ENCODE measurements at regions not wholly inside any gene's neighbourhood (a gene's known extent, or its start where the extent isn't known, plus 50 kb on each side); places are given as distances from the start of the nearest gene placed in this dataset.
"Not testable (repeated sequence)": the region's sequence is repeated elsewhere in the genome, so short reads cannot be mapped to it uniquely, and the experiment has no call there.

DNA sequence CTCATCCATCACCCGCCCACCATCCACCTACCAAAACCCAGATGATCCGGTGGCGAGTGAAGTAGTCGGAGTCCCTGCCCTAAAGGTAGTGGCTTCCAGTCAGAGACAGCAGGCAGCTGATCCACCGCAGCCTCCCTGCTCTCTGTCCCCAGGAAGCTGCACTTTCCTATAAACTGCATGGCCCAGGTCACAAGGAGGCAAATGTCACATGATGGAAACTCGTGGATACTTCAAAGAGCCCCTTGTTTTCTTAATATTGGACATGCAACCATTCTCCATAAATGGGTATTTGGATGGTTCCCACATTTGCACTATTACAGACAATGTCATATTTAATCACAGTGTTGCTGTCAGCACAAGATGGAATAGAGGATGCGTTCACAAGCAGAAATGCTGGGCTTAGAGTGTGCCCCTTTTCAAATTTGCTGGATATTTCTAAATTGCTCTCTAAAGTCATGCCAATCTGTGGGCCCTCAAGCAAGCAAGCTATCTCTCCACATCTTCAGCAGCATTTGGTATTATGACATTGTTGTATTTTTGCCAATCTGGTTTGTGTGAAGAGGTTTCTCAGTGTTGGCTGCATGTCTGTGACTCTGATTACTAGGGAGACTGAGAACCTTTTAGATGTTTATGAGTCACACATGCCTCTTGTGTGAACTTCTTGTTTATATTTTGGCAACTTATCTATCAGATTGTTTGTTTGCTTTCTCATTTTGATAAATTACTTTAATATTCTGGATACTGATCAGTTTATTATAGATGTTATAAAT lies 822.0 kb downstream of the TNS3 start:
- DNase-seq (ENCODE audit: low spot score): no peak

DNA sequence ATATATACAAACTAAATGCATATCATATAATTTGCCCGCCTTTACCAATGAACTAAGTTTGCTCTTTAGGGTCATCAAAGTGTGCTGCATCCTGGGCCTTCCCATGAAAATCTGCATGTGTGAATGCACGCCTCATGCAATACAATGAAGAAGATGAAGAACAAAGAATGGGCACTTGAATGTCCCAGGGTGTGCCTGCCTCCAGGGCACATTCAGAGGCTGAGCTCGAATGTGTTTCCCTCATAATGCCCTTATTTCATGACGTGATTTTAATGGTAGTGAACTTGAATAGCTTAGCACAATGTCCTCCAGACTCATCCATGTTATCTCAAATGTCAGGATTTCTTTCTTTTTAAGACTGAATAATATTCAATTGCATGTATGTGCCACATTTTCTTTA lies 824.9 kb downstream of the TNS3 start:
- no peak for DNase-seq (ENCODE audit: low spot score)

DNA sequence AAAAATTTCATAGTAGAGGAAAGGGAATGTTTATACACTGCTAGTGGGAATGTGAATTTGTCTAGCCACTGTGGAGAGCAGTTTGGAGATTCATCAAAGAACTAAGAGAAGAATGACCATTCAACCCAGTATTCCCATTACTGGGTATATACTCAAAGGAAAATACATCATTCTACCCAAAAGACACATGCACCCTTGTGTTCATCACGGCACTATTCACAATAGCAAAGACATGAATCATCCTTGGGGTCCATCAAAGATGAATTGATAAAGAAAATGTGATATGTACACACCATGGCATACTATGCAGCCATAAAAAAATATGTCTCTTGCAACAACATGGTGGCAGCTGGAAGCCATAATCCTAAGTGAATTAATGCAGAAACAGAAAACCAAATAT lies 825.7 kb downstream of the TNS3 start:
- no peak for DNase-seq (ENCODE audit: low spot score)

DNA sequence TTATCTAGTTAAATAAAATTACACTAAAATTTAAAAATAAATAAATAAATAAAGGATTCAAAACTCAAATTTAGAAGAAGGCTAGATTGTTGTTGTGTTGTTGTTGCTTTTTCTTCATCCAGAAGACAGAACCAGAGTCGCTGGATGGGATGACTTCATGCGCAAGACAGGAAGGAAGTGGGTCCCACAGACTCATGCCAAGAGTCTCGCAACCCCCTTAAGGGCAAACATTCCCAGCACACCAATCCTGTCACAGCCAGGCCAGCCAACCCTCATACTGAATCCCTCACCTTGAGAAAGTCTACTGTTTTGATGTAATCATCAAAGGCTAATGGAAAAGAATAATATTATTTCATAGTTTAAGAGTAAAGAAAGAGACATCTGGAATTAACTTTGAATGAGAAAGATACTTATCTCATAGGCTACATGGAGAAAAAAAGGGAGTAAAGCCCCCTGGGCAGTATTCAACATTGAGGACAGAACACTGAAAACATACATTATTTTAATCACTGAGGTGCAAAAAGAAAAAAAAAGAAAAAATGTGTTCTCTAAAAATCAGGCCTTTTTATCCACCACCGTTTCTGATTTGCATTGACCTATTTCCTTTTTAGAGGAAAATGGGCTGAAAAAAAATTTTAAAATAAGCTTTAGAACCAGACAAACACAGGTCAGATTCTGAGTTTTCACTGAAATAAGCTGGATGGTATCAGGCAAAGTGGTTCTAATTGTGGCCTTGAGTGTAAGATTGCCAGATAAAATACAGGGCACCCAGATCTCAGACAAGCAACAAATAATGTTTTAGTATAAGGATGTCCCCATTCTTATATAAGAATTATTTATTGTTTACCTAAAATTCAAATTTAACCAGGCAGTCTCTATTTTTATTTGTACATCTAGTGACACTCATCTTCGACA lies 826.5 kb downstream of the TNS3 start:
- no peak for DNase-seq (ENCODE audit: low spot score)

DNA sequence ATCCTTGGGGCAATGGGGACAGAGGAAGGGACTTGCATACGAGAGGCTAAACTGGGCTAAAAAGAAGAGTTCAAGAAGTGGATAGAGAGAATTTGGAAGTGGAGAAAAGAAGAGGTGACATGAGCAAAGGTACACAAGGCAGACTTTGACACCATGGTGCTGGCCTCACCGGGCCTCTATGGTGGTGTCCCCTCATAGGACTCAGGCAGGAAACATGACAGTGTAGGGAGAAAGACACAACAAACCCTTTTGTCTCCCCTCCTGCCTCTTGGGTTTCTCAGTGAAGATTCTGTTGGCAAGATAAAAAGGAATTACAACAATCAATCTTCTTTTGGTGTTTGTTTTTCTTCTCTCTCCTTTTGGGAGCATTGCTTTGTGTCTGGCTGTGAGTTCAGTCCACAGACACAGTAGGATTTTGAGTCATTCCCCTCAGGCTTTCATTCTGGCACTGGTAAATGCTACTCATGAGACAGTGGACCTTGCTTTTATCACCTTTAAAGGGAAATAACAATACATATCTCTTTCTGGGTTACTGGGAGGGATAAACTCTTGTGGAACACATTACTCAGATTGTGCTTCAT lies 827.7 kb downstream of the TNS3 start:
- DNase-seq (ENCODE audit: low spot score): no peak

DNA sequence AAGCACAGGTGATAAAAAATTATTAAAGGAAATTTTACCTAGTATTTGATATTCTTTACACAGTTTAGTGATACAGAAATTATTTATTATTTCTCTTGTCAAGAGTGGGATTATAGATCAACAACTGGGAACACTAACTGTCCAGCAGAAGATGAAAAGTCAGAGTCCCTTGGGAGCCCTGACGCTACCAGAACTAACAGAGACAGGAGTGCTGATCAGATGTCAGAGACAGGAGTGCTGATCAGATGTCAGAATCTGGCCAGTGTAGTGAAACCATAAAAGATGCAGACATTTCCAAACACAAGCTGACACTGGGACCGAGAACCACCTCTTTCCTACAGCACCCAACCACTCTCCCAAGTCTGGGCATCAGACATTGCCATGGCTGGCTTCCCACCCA lies 828.2 kb downstream of the TNS3 start:
- DNase-seq (ENCODE audit: low spot score): no peak

DNA sequence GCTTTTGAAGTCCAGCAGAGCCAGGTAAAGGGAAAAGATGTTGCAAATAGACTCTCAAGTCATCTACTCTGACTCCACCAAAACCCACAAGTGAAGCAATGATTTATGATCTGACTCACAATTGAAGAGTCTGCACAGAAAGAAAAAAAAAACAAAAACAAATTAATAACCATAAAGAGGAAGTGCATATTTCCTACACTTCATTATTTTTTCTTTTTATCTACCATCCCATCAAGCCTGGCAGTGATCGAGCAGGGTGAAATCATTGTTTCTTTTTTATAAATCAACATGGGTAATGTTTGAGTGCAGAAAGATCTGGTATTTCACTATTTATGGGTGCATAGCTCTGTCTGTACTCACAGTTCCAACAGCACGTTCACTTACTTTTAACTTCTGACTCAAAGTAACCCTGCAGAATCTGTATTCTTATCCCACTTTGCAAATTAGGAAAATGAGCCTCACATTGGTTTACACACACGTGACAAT lies 829.0 kb downstream of the TNS3 start:
- DNase-seq (ENCODE audit: low spot score): no peak

DNA sequence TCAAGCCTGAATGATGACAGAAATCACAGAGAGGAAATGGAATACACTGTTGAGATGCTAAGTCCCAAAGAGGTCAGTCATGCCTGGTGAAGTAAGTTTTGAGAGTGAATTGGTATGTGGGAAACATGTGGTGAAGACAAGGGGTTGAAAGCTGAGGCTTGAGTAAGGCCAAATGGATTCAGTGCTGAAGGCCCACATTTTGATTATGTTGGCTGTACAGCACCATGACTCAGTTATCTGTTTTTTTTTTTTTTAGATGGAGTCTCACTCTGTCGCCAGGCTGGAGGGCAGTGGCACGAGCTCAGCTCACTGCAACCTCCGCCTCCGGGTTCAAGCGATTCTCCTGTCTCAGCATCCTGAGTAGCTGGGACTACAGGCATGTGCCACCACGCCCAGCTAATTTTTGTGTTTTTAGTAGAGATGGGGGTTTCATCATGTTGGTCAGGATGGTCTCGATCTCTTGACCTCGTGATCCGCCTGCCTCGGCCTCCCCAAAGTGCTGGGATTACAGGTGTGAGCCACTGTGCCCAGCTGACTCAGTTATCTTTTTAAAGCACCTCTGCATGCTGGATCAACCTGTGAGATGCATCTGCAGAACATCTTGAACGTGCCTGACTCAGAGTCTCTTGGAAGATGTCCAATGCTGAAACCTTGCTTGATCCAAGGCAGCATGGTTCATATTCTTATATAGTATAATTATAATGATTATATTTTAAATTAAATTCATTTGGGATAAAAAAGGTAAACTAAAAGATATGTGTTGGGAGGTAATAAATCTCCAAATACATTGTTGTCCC lies 829.8 kb downstream of the TNS3 start:
- not testable (repeated sequence) for DNase-seq (ENCODE audit: low spot score)

DNA sequence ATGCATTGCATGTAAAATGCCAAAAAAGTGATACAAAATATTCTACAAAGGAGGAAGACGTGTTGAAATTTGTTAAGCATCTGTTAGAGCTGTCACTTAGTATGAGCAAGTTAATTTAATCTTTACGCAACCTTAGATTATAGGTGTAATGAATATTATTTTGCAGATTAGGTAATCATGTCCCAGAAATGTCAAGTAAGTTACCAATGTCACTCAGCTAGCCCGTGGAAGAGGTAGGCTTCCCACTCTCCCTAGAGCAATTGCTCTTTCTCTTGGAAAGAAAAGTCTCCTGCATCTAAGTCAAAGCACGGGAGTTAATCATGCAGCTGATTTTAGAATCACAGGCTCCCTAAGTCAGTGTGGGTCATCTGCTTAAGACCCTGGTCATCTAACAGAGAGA lies 830.4 kb upstream of the IGFBP3 start:
- no peak for DNase-seq (ENCODE audit: low spot score)

DNA sequence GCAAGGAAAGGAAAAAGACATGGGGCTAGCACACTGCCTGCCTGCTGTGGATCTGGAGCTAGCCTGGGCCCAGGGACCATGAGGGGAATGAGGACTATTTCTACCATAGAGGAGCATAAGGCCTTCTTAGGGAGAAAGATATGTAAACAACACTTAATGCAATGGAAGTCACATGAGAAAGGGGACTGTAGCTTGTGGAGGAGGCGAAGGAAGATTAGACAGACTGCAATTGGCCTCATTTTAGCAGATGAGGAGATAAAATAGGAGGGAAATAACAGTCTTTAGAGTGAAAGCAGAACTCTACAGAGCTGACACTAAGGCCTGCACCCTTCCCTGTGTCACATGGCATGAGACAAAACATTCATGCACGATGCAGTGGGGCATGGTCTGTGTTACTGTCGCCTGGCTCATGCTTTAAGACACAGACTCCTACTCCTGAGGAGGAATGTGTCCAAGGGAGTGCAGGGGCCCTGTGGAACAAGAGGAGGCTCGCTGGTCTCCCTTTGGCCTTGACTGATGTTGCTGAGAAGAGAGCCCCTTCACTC lies 829.3 kb upstream of the IGFBP3 start:
- DNase-seq (ENCODE audit: low spot score): no peak

DNA sequence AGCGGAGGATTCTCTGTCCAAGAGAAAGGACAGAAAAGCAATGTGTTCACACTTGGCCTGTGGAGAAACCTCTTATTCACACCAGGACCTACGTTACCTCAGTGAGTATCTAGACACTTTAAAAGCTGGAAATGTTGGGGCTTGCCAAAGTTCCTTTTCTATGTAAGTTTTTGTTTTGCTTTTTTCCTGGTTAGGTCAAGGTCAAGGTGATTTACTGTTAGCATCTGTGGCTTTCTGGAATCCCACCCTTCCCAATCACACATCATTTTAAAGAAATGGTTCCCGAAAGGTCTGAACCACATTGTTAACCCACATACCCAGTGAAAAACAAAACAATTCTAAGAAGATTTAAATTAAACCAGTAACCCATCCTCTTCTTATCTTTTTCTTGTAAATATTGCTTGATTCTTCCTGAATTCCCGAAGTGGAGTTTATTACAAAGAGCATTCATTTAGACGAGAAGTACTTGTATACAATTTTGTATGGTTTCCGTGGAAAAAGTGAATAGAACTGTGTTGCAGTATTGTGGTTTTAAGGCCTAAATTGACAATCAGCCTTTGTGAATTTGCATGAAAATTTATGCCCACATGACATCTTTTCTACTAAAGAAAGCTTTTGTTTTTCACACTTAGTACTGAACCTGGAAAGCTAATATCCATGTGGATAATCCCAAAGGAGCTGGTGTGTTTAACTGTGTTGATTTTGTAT lies 827.0 kb upstream of the IGFBP3 start:
- no peak for DNase-seq (ENCODE audit: low spot score)

DNA sequence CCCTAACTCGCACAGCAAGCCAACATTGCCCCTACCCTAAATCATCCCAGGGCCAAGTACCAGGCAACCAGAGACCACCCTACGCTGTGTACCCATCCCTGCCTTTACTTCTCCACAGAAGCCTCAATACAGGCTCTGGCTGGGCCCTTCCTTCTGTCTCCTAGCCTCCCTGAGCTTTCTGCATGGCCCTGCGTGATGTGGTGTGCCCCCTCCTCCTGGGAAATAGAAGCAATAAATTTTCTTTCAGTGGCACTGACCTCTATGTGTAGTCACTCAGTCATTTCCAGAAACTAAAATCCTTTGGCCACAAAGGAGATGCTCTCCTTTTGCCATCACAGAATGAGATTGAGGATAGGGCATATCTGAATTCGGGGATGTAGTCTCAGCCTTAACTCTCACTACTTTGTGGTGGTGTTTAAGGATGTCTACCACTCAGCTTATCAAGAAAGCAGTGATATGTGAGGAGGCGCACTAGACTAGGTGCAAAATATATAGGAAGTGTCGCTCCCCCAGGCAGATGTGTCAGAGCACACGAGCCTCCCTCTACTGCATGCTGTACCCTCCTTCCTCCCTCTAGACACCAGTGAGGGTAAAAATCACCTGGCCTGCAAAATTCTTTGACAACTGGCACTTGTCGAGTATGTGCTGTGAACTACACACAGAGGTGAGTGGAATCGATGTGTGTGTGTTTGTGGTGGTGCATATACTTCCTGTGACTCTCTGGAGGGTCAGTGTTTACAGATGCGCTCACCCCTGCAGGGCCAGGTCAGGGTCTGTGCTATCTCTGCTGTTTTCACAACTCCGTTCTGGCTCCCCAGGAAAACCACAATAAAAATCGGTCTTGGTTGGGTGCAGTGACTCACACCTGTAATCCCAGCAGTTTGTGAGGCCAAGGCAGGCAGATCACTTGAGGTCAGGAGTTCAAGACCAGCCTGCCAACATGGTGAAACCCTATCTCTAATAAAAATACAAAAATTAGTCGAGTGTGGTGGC lies 825.9 kb upstream of the IGFBP3 start:
- DNase-seq (ENCODE audit: low spot score): no peak

DNA sequence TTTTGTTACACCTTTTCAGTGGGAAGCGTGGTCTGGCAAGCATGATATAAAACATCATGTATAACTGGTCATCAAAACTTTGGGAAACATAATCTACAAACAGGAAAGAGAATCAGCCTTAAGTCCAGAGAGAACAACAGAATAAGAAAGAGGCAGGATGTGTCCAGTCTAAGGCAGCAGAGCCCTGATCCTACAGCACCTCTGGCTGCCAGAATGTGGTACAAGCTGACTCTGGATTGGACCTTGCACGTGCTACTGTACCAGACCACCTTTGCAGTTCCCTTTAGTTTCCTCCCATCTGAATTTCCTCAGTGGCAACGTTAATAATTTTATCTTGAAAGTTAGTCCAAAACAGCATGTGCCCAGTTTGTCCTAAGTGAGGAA lies 824.6 kb upstream of the IGFBP3 start:
- no peak for DNase-seq (ENCODE audit: low spot score)

DNA sequence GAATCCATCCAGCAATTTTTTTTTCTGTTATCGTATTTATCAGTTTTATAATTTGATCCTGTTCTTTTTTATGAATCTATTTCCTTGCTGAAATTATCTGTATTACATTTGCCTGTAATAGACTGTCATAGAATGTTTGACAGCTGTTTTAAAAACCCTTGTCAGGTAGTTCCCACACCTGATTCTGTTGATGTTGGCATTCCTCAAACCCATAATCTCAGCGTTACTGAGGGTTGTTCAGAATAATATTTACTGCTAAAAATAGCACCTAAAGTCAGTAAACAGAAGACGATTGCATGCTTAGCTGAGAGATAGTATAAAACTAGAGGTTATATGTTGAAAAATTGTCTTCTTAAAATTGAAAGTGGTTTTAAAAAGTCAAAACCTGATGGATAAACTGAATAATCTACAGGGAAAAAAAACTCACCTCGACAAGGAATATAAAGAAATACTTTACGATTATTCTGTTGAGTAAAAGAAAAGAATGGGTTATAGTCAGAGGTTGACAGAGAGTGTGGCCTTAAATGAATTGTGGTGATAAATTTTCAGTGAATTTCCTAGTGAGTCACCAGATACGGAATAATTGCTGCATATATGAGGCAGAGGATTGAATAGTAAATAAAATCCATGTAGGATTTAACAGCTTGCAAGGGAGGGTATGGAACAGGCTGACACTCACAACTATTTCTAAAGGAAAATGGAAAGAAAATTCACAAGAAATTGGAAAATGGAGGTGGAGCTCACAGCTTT lies 824.1 kb upstream of the IGFBP3 start:
- DNase-seq (ENCODE audit: low spot score): no peak

DNA sequence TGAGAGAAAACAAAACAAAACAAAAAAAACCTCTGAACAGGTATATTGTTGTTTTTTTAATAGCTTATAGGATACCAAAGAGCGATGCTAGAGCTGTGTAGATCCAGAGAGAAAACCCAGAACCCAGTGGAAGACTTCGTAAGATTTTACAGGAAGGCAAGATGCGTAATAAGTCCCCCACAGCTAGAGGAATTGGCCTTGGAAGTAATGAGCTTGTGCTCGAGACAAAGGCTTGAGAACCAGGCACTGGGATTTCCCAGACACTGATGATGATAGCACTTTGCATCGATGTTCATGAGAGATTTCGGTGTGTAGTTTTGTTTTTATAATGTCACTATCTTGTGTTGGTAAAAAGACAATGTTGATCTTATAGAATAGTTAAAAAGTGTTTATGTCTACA lies 821.5 kb upstream of the IGFBP3 start:
- DNase-seq (ENCODE audit: low spot score): no peak

DNA sequence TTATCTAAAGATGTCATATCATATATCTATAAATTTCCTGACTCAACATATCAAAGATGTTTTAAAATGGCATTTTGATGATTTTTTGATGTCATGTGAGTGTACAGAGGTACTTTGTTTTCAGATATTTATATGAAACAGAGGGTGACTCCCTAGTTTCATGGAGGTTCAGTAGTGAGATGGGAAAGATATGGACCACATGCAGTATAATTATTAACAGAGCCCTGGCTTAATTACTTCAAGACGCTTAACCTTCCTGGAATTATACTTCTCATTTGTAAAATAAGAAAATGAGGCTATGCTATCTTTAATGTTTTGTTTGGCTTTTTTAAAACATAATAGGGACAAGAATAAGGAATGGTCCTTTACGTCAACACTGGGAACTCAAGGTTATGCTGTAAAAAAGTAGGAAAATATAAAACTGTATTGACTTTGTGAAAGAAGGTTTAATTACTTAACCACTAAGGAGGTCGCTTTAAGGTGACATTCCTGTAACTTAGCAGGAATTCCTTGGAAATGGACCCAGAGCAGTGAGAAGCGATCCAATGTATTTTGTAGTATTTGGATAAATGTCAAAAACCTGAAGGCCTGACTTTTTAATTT lies 821.0 kb upstream of the IGFBP3 start:
- no peak for DNase-seq (ENCODE audit: low spot score)

DNA sequence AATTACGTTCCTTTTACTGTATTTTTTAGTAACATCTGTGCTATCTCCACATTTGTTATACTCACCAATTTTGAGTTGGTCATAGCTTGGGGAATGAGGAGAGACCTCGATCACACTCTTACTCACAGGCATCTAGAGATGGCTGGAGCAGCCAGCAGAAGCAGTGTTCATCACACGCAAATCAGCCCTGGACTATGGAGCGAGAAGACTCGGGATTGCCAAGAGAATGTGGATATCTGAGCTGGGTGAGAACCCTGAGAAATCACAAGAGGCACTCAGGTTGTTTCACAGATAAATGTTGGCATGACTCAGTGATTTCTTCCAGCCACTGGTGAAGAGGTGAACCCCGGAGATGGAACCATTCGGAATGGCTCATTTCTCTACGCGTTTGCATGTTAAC lies 820.1 kb upstream of the IGFBP3 start:
- DNase-seq (ENCODE audit: low spot score): no peak
